GM18909 (cell line): ENCODE measurements at regions not wholly inside any gene's neighbourhood (a gene's known extent, or its start where the extent isn't known, plus 50 kb on each side); places are given as distances from the start of the nearest gene placed in this dataset.

ENCODE experiments used
- ATAC-seq: cut with Tn5 transposase; IDR thresholded peaks from one replicate; pipeline ENCODE4 v1.9.1; 2021; ENCODE audit warnings: mild to moderate bottlenecking; ENCODE audit not compliant: unreplicated experiment, poor library complexity

- ATAC-seq = no peak
These were observed 118.7 kb downstream of the TENT4A start for GRCh38 chr5:6831678-6832671.

DNA sequence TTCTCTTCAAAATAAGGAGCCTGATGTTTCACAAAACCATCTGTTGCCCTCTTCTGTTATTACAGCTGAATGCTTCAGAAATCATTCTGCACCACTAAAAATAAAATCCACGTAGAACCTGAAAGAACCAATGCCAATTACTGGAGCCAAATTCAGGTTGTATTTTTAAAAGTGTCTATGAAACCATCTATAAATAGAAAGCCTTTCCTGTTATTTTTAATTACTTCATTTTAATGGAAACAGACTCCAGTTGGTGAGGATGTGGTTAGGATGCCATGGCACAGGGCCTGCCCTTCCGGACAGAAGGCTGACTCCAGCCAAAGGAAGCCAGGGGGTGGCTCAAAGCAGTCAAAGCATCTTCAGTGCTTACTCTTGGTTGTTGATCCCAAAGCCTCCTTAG lies 119.8 kb downstream of the TENT4A start:
- no peak for ATAC-seq

- ATAC-seq = no peak
These were observed 120.2 kb downstream of the TENT4A start for GRCh38 chr5:6833406-6833805.

- no peak for ATAC-seq
These were observed 123.9 kb downstream of the TENT4A start for GRCh38 chr5:6837095-6837494.

- no peak for ATAC-seq
These were observed 124.4 kb downstream of the TENT4A start for GRCh38 chr5:6837519-6838110.

DNA sequence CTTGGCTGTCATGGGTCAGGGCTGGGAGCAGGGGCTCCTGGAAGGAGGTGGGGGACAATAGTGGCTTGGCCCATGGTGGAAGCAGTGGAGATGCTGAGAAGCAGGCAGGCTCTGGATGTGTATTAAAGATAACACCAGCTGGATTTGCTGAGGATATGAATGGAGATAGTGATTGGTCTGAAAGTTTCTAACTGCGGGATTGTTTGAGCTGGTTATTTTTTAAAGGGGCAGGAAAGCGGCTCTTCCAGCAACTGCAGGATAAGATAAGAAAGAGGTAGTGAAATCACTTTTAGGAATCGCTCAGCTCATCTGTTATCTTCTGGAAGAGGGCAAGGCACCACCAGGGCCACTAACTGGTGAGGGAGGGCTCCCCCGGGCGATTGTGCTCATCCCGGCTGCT lies 125.5 kb downstream of the TENT4A start:
- ATAC-seq = no peak

DNA sequence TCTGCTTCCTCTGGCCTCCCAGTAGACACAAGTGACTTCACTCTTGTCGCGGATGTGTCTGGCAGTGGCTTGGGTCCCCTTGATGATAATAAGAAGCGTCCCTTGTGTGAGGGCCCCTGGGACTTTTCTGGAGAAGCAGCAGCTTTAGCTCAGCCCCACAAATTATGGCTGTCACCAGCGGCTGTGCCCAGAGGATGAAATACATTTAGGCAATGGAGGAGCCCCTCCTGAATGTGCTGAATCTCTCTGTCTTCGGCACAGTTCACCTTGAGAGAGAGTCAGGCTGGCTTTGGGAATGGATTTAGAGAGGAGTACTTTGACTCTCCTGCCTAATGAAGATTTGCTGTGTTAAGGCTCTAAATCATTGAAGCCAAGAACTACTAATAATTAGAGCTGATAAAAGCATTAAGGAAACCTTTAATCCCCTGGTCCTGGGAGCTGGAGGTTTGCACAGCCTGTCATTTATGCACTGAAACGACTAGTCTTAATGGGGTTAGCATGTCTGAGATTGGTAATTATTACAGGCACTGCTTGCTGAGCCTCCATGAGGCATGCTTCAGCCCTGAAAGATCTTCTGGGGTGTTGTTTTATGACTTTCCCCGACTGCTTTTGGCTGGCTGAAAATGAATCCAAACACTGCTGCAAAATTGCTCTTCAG lies 127.0 kb downstream of the TENT4A start:
- no peak for ATAC-seq

GRCh38 chr5:6843335-6843734 lies 130.1 kb downstream of the TENT4A start:
- ATAC-seq = no peak

DNA sequence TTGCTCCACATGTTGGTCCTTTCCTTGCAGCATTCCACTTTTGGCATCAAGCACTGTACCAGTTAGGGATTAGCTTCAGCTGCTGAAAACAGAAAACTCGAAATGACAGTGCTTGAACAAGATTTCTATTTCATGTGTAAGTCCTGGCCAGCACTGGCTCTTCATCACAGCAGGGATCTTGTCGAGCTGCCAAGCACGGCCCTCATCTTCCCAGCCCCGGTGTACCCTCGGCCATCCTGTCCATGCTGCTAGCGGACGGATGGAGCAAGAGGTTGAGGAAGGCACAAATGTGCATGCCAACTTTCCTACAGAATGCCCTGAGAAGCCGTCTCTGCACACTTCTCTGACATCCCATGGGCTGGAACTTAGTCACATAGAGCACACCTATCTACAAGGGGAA lies 130.6 kb downstream of the TENT4A start:
- no peak for ATAC-seq

- no peak for ATAC-seq
These were observed 132.6 kb downstream of the TENT4A start for GRCh38 chr5:6845856-6846255.

- ATAC-seq = no peak
These were observed 134.6 kb downstream of the TENT4A start for GRCh38 chr5:6847870-6848269.

DNA sequence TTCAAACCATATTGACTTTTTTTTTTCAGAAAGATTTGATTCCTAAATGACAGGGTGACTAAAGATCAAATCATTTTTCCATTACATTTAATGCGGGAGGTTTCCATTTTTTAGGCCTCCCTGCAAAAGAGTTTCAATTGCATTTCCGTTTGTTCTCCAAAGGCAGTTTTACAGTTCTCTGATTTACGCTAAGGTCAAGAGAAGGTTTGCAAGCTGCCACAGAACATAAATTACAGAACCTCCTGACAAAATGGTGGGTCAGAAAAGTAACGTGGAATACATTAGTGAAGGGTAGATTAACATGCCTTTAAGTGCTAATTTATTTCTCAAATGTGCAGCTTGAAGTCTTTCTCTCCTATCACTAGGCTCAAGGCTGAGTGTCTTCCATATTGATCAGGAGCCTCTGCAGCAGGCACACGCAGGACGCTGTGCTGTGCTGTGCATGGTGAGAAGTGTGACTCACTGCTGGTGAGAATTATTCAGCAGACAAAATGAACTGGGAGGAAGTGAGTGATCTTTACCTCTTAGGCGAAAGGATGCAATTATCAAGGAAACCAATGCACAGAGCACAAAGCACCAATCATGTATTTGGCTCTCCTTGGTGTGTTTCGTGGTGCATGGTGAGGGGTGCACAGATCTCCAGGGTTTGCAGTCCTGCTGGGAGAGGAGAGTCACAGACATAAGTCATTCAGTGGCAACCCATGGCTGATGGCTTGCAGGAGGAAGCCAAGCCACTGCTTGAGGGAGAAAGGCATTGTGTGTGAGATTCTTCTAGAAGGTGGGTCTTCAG lies 136.3 kb downstream of the TENT4A start:
- no peak for ATAC-seq

GRCh38 chr5:6850106-6850432 lies 136.8 kb downstream of the TENT4A start:
- no peak for ATAC-seq

- ATAC-seq = no peak
These were observed 143.4 kb downstream of the TENT4A start for GRCh38 chr5:6856653-6857052.

GRCh38 chr5:6858419-6858818 lies 145.2 kb downstream of the TENT4A start:
- no peak for ATAC-seq

DNA sequence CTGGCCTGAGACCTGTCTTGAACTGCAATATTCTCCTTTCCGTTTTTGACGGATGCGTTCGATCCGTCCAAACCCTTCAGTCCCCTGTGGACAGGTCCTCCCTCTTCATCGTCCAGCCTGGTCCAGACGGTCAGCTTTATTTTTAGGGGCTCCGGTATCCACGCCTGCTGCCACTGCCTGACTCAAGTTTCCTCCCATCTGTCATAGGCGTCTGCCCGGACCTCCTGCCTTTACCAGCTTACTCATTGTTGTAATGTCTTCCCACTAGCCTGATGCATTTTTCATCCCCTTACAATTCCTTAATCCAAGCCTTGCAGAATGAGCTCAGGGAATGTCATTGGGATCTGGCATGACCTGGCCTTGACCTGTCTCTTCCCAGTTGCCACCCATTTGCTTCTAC lies 145.8 kb downstream of the TENT4A start:
- no peak for ATAC-seq

DNA sequence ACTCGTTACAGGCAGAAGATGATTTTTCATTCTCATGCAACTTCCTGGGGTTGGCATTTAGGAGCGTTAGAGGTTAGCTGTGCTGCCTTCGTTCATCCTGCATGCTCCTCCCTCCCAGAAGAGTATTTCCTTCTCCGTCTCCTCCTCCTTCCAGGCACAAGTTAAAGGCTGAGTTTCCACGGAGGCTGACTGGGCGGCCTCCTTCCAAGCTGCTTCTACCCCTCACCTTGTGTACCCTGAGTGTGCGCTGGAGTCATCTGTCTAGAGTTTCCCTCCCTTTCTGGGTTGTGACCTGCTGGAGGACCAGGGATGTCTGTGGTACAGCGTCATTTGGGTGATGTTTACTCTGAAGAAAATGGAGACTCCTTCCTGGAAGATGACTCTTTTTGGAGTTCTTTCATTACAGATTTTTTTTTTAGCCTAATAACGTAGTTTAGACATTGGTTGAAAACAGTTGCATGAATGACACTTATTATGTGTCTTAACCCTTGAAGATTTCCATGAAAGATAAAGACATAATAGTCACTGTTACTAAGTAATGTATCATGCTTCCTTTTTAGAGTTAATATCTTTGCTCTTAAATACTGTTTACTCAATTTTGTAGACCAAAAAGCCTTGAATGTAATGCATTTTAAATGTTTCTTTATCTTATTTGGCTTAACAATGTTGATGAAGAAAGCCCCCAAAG lies 146.9 kb downstream of the TENT4A start:
- ATAC-seq = no peak

- ATAC-seq = no peak
These were observed 147.8 kb downstream of the TENT4A start for GRCh38 chr5:6861036-6861435.

DNA sequence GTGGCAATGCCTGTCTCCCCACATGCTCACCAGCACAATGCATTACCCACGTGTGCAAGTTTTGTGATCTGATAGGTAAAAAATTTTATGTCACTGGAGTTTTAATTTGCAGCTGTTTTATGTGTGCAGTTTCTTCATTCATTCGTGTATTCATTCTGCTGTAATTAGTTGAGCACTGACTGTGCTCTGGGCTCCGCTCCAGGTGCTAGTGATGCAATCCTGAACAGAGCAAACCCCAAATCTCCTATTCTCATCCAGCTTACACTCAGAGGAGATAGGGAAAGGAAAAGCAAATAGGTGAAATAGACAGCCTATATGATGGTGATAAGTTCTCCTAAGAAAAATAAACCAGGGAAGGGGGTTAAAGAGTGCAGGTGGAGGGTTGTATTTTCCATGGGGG lies 148.4 kb downstream of the TENT4A start:
- ATAC-seq = no peak

- ATAC-seq = no peak
These were observed 149.1 kb downstream of the TENT4A start for GRCh38 chr5:6862306-6862705.
